CD4-positive, alpha-beta T cell (primary cell): ENCODE measurements at regions not wholly inside any gene's neighbourhood (a gene's known extent, or its start where the extent isn't known, plus 50 kb on each side); places are given as distances from the start of the nearest gene placed in this dataset.

Experiments
- ATAC-seq: fragments of 200-7000 bp; cut with Tn5 transposase; one replicate; pipeline ENCODE4 v1.10.0; 2022; ENCODE audit warnings: mild to moderate bottlenecking; ENCODE audit not compliant: poor library complexity
- CTCF ChIA-PET: fragments of 350-600 bp; sonication (Branson Sonifier 250); formaldehyde crosslinking; loops from one replicate; lab custom pipeline; 2021; ENCODE audit warnings: antibody characterized with exemption, inconsistent platforms; lab: Charles Lee
- POLR2A ChIA-PET: fragments of 350-600 bp; sonication (Branson Sonifier 250); formaldehyde crosslinking; loops from one replicate; lab custom pipeline; 2021; ENCODE audit warnings: antibody characterized with exemption, inconsistent platforms; lab: Charles Lee
- DNase-seq, 14 experiments: peaks; one replicate each; pipeline ENCODE4 v3.0.0-alpha.2; 2013 to 2020; ENCODE audit warnings: mixed read lengths in 2 of 14
- H3K27ac ChIP-seq, 2 donors: one replicate each; pipeline versions ENCODE4 v1.5.1 to v1.7.0; 2013; ENCODE audit warnings: low read length in 2 of 2, low read depth in 1 of 2, mild to moderate bottlenecking in 1 of 2
- H3K27me3 ChIP-seq, 2 experiments: 1 replicate in 1 of 2; 2 replicates in 1 of 2; pipeline versions ENCODE4 v1.6.1 to v1.7.0; 2013; ENCODE audit warnings: low read length in 2 of 2, control low read depth in 1 of 2, mild to moderate bottlenecking in 1 of 2, moderate library complexity in 1 of 2; ENCODE audit not compliant: insufficient read depth in 2 of 2, control insufficient read depth in 1 of 2
- H3K36me3 ChIP-seq: one replicate; pipeline ENCODE4 v1.6.1; 2013; ENCODE audit warnings: low read length, control low read depth; ENCODE audit not compliant: insufficient read depth
- H3K4me1 ChIP-seq: one replicate; pipeline ENCODE4 v1.6.1; 2013; ENCODE audit warnings: low read length, control low read depth; ENCODE audit not compliant: insufficient read depth
- H3K4me3 ChIP-seq: one replicate; pipeline ENCODE4 v1.5.1; 2013; ENCODE audit warnings: mild to moderate bottlenecking, low read length, moderate library complexity
- H3K9me3 ChIP-seq, 2 experiments: 1 replicate in 1 of 2; 2 replicates in 1 of 2; pipeline versions ENCODE4 v1.6.1 to v1.7.0; 2013; ENCODE audit warnings: low read length in 2 of 2, mild to moderate bottlenecking in 2 of 2, control low read depth in 1 of 2, moderate library complexity in 1 of 2; ENCODE audit not compliant: control insufficient read depth in 1 of 2, insufficient read depth in 1 of 2
- H3K27ac Mint-ChIP-seq: one replicate; pipeline ENCODE4 v1.8.0; 2020; ENCODE audit warnings: mixed read lengths
- H3K27me3 Mint-ChIP-seq: one replicate; pipeline ENCODE4 v1.8.0; 2021; ENCODE audit warnings: mixed read lengths
- H3K36me3 Mint-ChIP-seq: one replicate; pipeline ENCODE4 v1.8.0; 2021; ENCODE audit warnings: low read depth, mixed read lengths
- H3K4me1 Mint-ChIP-seq: one replicate; pipeline ENCODE4 v1.8.0; 2021; ENCODE audit warnings: low read depth, mixed read lengths
- H3K4me3 Mint-ChIP-seq: one replicate; pipeline ENCODE4 v1.8.0; 2020; ENCODE audit warnings: mild to moderate bottlenecking, mixed read lengths
- H3K9me3 Mint-ChIP-seq: one replicate; pipeline ENCODE4 v1.8.0; 2020; ENCODE audit warnings: mixed read lengths
- CTCF ChIP-seq: fragments of 200-600 bp; IDR thresholded peaks from one replicate; pipeline ENCODE4 v1.8.0; 2022; ENCODE audit warnings: antibody characterized with exemption, mild to moderate bottlenecking
- intact Hi-C, 2 experiments: fragments of 100-400 bp; cut with DNase I in 1 of 2; cut with micrococcal nuclease in 1 of 2; formaldehyde crosslinking; loops; one replicate each; pipeline versions ENCODE4 v1.15.1 to v1.9.0; 2023 to 2025; cut with DNase I, micrococcal nuclease

GRCh38 chr12:89179245-89179644 is 173.1 kb downstream of the DUSP6 start:
- DNase-seq, result no peak
- no peak for TF ChIP-seq CTCF
- Mint-ChIP-seq H3K4me3 (no peak overlapping the region), H3K4me1 (peaks cover 16% of the 10 kb centered on the region), H3K27ac (no peak overlapping the region), H3K36me3 (no peaks in the 10 kb centered on the region), H3K9me3 (no peaks in the 10 kb centered on the region), H3K27me3 (no peaks in the 10 kb centered on the region)
- intact Hi-C loops, result no loop called here
- no peaks in the 10 kb centered on the region for H3K9me3 ChIP-seq
- no peak overlapping the region for H3K4me3 ChIP-seq
- H3K4me1 ChIP-seq, result no peaks in the 10 kb centered on the region
- H3K27ac ChIP-seq, result no peak overlapping the region
- H3K27me3 ChIP-seq, result no peaks in the 10 kb centered on the region
- ChIA-PET CTCF (no interaction called here), POLR2A (no interaction called here)
- no peak for ATAC-seq
- no peaks in the 10 kb centered on the region for H3K36me3 ChIP-seq

GRCh38 chr12:89177802-89178395 is 174.4 kb downstream of the DUSP6 start:
- Mint-ChIP-seq H3K4me3 (no peak overlapping the region), H3K27ac (no peak overlapping the region), H3K4me1 (peaks cover 16% of the 10 kb centered on the region), H3K9me3 (no peaks in the 10 kb centered on the region), H3K36me3 (no peaks in the 10 kb centered on the region), H3K27me3 (no peaks in the 10 kb centered on the region)
- Histone ChIP-seq H3K36me3 (no peaks in the 10 kb centered on the region), H3K27ac (no peak overlapping the region), H3K4me3 (no peak overlapping the region), H3K4me1 (no peaks in the 10 kb centered on the region), H3K27me3 (no peaks in the 10 kb centered on the region), H3K9me3 (no peaks in the 10 kb centered on the region)
- CTCF ChIA-PET, result no interaction called here
- ATAC-seq (no peak), DNase-seq (no peak)
- POLR2A ChIA-PET, result no interaction called here
- intact Hi-C loops, result no loop called here
- no peak for TF ChIP-seq CTCF

GRCh38 chr12:89176676-89177075 is 175.6 kb downstream of the DUSP6 start:
- H3K4me3 Mint-ChIP-seq, result no peak overlapping the region

More at GRCh38 chr12:89176676-89177075, 175.6 kb downstream of the DUSP6 start:
- no peak for ATAC-seq
- no peaks in the 10 kb centered on the region for H3K9me3 ChIP-seq
- ChIA-PET CTCF (no interaction called here), POLR2A (no interaction called here)
- Mint-ChIP-seq H3K27ac (no peak overlapping the region), H3K27me3 (no peaks in the 10 kb centered on the region), H3K36me3 (no peaks in the 10 kb centered on the region), H3K9me3 (no peaks in the 10 kb centered on the region), H3K4me1 (peaks cover 16% of the 10 kb centered on the region)
- intact Hi-C loops, result no loop called here
- H3K36me3 ChIP-seq, result no peaks in the 10 kb centered on the region
- TF ChIP-seq CTCF, result no peak
- H3K4me3 ChIP-seq, result no peak overlapping the region
- no peaks in the 10 kb centered on the region for H3K4me1 ChIP-seq
- H3K27ac ChIP-seq, result no peak overlapping the region
- H3K27me3 ChIP-seq, result no peaks in the 10 kb centered on the region
- DNase-seq, result no peak
